ENCODE measurements at regions not wholly inside any gene's neighbourhood (a gene's known extent, or its start where the extent isn't known, plus 50 kb on each side); places are given as distances from the start of the nearest gene placed in this dataset.

DNA sequence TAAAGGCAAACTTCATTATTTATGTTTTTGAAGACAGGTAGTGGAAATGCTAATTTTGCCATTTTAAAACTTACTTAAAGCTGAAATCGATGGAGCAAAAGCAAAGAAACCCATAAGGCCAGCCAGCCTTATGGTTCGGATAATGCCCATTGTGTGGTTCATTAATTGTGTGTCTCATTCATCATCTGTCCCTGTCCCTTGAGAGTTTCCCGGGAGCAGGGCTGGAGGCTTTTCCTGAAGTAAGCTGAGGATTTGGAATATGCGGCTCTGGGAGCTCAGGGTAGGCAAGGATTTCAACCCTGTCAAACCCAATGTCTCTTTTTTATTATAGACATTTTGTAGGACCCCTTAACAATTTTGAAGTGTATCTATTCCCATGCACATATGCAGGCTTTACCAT is 790.0 kb upstream of the KIRREL3 start:
- TF ChIP-seq, protein P1, sequence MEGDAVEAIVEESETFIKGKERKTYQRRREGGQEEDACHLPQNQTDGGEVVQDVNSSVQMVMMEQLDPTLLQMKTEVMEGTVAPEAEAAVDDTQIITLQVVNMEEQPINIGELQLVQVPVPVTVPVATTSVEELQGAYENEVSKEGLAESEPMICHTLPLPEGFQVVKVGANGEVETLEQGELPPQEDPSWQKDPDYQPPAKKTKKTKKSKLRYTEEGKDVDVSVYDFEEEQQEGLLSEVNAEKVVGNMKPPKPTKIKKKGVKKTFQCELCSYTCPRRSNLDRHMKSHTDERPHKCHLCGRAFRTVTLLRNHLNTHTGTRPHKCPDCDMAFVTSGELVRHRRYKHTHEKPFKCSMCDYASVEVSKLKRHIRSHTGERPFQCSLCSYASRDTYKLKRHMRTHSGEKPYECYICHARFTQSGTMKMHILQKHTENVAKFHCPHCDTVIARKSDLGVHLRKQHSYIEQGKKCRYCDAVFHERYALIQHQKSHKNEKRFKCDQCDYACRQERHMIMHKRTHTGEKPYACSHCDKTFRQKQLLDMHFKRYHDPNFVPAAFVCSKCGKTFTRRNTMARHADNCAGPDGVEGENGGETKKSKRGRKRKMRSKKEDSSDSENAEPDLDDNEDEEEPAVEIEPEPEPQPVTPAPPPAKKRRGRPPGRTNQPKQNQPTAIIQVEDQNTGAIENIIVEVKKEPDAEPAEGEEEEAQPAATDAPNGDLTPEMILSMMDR (conservative IDR thresholded peaks at IDR 0.05; ENCODE audit: low read depth in 2 of 2), result no peak
- TF ChIP-seq POLR2AphosphoS5 (IDR thresholded peaks at IDR 0.05; ENCODE audit: low read depth) (no peak), EZH2 (IDR thresholded peaks at IDR 0.05; ENCODE audit: low read depth, unreplicated experiment) (no peak), EZH2phosphoT487 (IDR thresholded peaks at IDR 0.05; ENCODE audit: unreplicated experiment) (no peak), ZNF114 (CRISPR knock-in tag; IDR thresholded peaks at IDR 0.05) (no peak), CREB1 (CRISPR knock-in tag; IDR thresholded peaks at IDR 0.05; ENCODE audit: low read depth) (no peak)

Data from GM23338 (cell line).